PFSK-1 (cell line): ENCODE measurements at regions not wholly inside any gene's neighbourhood (a gene's known extent, or its start where the extent isn't known, plus 50 kb on each side); places are given as distances from the start of the nearest gene placed in this dataset.

Source experiments
- POLR2AphosphoS5 ChIP-seq: IDR thresholded peaks from 2 replicates; pipeline ENCODE4 v1.6.1; 2012; ENCODE audit warnings: low read depth, mild to moderate bottlenecking, control low read depth, low read length, moderate library complexity
- SIN3A ChIP-seq: IDR thresholded peaks from 2 replicates; pipeline ENCODE4 v1.6.1; 2012; ENCODE audit warnings: mild to moderate bottlenecking, low read length, moderate library complexity, borderline replicate concordance; ENCODE audit not compliant: insufficient read depth
- TAF1 ChIP-seq: IDR thresholded peaks from 2 replicates; pipeline ENCODE4 v1.6.1; 2012; ENCODE audit warnings: low read length, control low read depth, borderline replicate concordance; ENCODE audit not compliant: insufficient read depth

DNA sequence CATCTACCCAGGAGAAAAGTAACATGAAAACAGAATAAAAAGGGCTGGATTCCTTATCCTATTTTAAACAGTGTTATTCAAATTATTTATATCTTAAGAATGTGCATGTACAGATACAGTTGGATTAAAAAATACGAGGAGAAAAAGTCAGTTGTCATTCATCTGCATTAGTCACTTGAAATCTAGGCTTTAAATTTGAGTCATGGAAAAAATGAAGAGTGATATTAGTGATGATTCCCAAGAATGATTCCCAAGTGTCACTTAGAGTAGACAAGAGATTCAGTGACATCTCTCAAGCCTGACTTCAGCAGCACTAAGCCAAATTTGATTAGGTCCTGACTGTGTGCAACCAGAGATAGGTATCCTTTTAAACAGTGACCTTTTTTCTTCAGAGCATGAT is 394.2 kb downstream of the IRS1 start:
- no peak for TF ChIP-seq SIN3A
- no peak for TF ChIP-seq POLR2AphosphoS5
- no peak for TF ChIP-seq TAF1
